Thymus (tissue), 11 donors: ENCODE measurements at regions not wholly inside any gene's neighbourhood (a gene's known extent, or its start where the extent isn't known, plus 50 kb on each side); places are given as distances from the start of the nearest gene placed in this dataset.

Experiments
- DNase-seq, 9 donors: peaks; one replicate each; pipeline ENCODE4 v3.0.0-alpha.2; 2013; ENCODE audit warnings: low spot score in 9 of 9, low read depth in 6 of 9, missing footprints in 1 of 9
- H3K27ac ChIP-seq, 2 donors: one replicate each; pipeline ENCODE4 v1.5.1; 2013; ENCODE audit warnings: control low read depth in 1 of 2, low read depth in 1 of 2, low read length in 1 of 2, mild to moderate bottlenecking in 1 of 2, moderate library complexity in 1 of 2
- H3K27me3 ChIP-seq, 2 donors: one replicate each; pipeline ENCODE4 v1.5.1; 2013; ENCODE audit warnings: low read length in 1 of 2; ENCODE audit not compliant: control insufficient read depth in 2 of 2, insufficient read depth in 1 of 2
- H3K36me3 ChIP-seq, 2 donors: one replicate each; pipeline ENCODE4 v1.5.1; 2013; ENCODE audit warnings: low read length in 1 of 2, mild to moderate bottlenecking in 1 of 2, moderate library complexity in 1 of 2; ENCODE audit not compliant: control insufficient read depth in 2 of 2, insufficient read depth in 2 of 2
- H3K4me1 ChIP-seq, 2 donors: one replicate each; pipeline ENCODE4 v1.5.1; 2013; ENCODE audit warnings: low read length in 2 of 2; ENCODE audit not compliant: control insufficient read depth in 2 of 2, insufficient read depth in 2 of 2
- H3K4me3 ChIP-seq, 2 donors: one replicate each; pipeline ENCODE4 v1.5.1; 2013; ENCODE audit warnings: low read length in 2 of 2, control low read depth in 1 of 2, mild to moderate bottlenecking in 1 of 2
- H3K9me3 ChIP-seq, 2 donors: one replicate each; pipeline ENCODE4 v1.5.1; 2013; ENCODE audit warnings: low read length in 1 of 2, mild to moderate bottlenecking in 1 of 2; ENCODE audit not compliant: control insufficient read depth in 2 of 2, insufficient read depth in 1 of 2
- WGBS: extraction: QIAGEN DNeasy Blood & Tissue Kit; methylation state at CpG from one replicate; pipeline ENCODE4 v1.1.7; 2013; 5-methylcytosine and 5-hydroxymethylcytosine counted together
- donor health status: healthy.

- Histone ChIP-seq H3K36me3 (peaks cover 14 to 31% of the 10 kb centered on the region in 2 donors), H3K27ac (peak overlapping the region; percentile 66 to 83), H3K4me3 (peak overlapping the region; percentile 7 to 21), H3K27me3 (no peaks in the 10 kb centered on the region), H3K9me3 (no peaks in the 10 kb centered on the region), H3K4me1 (peaks cover 27 to 56% of the 10 kb centered on the region in 2 donors)
- DNase-seq: no peak
- 44% methylated on average over 47 of the region's 47 CpGs for WGBS
Measured at GRCh38 chr12:124517260-124518050, 50.0 kb downstream of the NCOR2 start.

- peak overlapping the region; percentile 3 to 7 for H3K4me3 ChIP-seq
- H3K27ac ChIP-seq: peak overlapping the region; percentile 19 to 66
- 93% methylated on average over 6 of the region's 6 CpGs for WGBS
- DNase-seq: no peak
- H3K4me1 ChIP-seq: peaks cover 24 to 50% of the 10 kb centered on the region in 2 donors
- H3K27me3 ChIP-seq: no peaks in the 10 kb centered on the region
- peaks cover 14 to 26% of the 10 kb centered on the region in 2 donors for H3K36me3 ChIP-seq
- H3K9me3 ChIP-seq: no peaks in the 10 kb centered on the region
Measured at GRCh38 chr12:124516850-124517249, 50.6 kb downstream of the NCOR2 start.

GRCh38 chr12:124515981-124516380 is 51.4 kb downstream of the NCOR2 start:
- Histone ChIP-seq H3K27me3 (no peaks in the 10 kb centered on the region), H3K36me3 (peaks cover 20 to 30% of the 10 kb centered on the region in 2 donors), H3K9me3 (peaks cover 0 to 4% of the 10 kb centered on the region in 2 donors), H3K27ac (peak overlapping the region in 1 of 2 donors; percentile 66), H3K4me3 (no peak overlapping the region), H3K4me1 (peaks cover 20 to 48% of the 10 kb centered on the region in 2 donors)
- WGBS: 93% methylated on average over 15 of the region's 15 CpGs
- no peak for DNase-seq

DNA sequence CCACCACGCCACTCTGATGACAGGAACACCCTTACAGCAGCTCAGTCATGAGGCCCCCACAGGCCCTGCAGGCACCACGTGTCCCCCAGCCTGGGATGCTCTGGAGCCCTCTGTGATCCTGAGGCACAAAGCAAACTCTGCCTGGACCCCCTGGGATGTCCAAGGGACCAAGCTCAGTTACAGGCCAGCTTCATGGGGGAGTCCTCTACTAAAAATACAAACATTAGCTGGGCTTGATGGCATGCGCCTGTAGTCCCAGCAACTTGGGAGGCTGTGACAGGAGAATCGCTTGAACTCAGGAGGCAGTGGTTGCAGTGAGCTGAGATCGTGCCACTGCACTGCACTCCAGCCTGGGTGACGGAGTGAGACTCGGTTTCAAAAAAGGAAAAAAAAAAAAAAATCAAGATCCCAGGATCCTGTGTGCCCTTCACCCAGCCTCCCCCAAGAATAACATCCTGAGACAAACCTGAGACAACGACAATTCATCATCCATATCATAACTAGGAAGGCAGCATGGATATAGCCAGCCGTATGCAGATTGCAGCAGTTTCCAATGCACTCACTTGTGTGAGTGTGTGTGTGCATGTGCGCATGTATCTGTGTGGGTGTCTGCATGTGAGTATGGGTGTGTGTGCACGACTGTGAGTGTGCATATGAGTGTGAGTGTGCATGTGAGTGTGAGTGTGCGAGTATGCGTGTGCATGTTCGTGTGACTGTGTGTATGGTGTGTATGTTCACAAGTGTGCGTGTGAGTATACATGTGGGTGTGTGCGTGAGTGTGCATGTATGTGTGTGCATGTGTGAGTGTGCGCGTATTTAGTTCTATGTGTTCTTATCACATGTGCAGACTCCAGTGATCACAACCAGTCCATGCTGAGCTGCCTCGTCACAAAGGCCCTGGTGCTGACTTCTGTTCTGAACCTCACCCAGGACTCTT is 52.1 kb downstream of the NCOR2 start:
- DNase-seq: no peak
- Histone ChIP-seq H3K4me1 (peaks cover 13 to 48% of the 10 kb centered on the region in 2 donors), H3K27me3 (no peaks in the 10 kb centered on the region), H3K36me3 (peaks cover 23 to 28% of the 10 kb centered on the region in 2 donors), H3K9me3 (peaks cover 0 to 4% of the 10 kb centered on the region in 2 donors), H3K4me3 (no peak overlapping the region), H3K27ac (no peak overlapping the region)
- WGBS: 94% methylated on average over 19 of the region's 19 CpGs

DNA sequence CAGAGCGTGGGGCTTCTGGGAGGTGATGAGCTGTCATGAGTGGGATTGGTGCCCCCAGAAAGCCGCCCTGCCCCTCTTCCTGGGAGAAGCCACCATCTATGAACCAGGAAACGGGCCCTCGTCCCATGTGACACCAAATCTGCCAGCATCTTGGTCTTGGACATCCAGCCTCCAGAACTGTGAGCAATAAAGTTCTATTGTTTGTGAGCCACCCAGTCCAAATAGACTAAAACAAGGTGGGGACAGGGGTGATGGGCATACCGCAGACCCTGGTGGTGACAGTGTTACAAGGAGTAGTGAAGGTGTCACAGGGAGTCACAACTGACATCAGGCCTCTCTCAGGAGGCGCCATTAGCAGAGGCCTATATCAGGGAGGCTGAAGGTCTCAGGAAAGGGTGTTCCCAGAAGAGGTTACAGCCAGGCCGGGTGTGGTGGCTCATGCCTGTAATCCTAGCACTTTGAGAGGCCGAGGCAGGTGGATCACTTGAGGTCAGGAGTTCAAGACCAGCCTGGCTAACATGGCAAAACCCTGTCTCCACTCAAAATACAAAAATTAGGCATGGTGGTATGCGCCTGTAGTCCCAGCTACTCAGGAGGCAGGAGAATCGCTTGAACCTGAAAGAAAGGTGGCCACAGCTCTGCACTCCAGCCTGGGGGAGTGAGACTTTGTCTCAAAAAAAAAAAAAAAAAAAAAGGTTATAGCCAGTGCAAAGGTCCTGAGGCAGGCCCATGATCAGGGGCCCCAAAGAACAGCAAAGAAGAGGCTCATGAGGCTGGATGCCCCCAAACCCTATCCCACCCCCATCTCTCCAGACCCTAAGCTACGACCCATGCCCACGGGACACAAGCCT is 53.0 kb downstream of the NCOR2 start:
- H3K4me3 ChIP-seq: no peak overlapping the region
- H3K36me3 ChIP-seq: peaks cover 23 to 24% of the 10 kb centered on the region in 2 donors
- DNase-seq: no peak
- no peaks in the 10 kb centered on the region for H3K27me3 ChIP-seq
- peaks cover 9 to 48% of the 10 kb centered on the region in 2 donors for H3K4me1 ChIP-seq
- H3K9me3 ChIP-seq: peaks cover 0 to 4% of the 10 kb centered on the region in 2 donors
- 97% methylated on average over 12 of the region's 12 CpGs for WGBS
- H3K27ac ChIP-seq: no peak overlapping the region

- Histone ChIP-seq H3K4me1 (peaks cover 6 to 49% of the 10 kb centered on the region in 2 donors), H3K27ac (no peak overlapping the region), H3K9me3 (peaks cover 0 to 4% of the 10 kb centered on the region in 2 donors), H3K27me3 (no peaks in the 10 kb centered on the region), H3K4me3 (no peak overlapping the region), H3K36me3 (peaks cover 18 to 23% of the 10 kb centered on the region in 2 donors)
- no peak for DNase-seq
- WGBS: 96% methylated on average over 7 of the region's 7 CpGs
Measured at GRCh38 chr12:124513297-124513867, 54.0 kb downstream of the NCOR2 start.

DNA sequence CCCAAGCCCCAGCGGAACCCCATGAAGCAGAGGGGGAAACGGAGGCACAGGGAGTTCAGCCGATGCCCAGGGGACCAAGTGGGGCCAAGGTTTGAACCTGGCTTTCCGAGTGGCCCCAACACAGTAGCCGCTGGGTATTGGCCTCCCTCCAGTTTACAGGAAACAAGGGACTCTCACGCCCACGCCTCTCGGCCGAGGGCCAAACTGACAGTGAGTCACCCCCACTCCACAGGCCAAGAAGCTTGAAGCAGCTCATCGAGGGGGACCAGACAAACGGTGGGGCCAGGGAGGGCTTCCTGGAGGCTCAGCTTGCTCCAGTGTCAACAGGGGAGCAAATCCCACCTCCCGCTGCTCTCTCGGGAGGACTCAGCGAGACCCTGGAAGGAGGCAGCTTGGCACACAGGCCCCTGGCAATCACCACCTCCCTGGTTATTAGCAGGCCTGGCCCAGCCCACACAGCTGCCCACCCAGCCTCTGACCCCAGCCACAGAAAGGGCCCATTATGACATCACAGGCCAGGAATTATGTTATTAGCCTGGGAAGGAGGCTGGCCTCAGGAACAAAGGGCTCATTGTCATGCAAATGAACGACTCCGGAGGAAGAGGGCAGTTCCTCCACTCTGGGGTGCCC is 54.6 kb downstream of the NCOR2 start:
- Histone ChIP-seq H3K27me3 (no peaks in the 10 kb centered on the region), H3K4me3 (no peak overlapping the region), H3K36me3 (peaks cover 18 to 23% of the 10 kb centered on the region in 2 donors), H3K9me3 (peaks cover 0 to 4% of the 10 kb centered on the region in 2 donors), H3K27ac (no peak overlapping the region), H3K4me1 (peaks cover 6 to 49% of the 10 kb centered on the region in 2 donors)
- no peak for DNase-seq
- 94% methylated on average over 16 of the region's 16 CpGs for whole genome bisulfite sequencing
